Lung (tissue), 11 donors: ENCODE measurements at regions not wholly inside any gene's neighbourhood (a gene's known extent, or its start where the extent isn't known, plus 50 kb on each side); places are given as distances from the start of the nearest gene placed in this dataset.

Source experiments
- ATAC-seq: fragments of 200-7000 bp; cut with Tn5 transposase; one replicate; pipeline ENCODE4 v1.9.1; 2020; ENCODE audit warnings: moderate number of reproducible peaks; ENCODE audit not compliant: insufficient read depth, low FRiP score
- DNase-seq, 3 donors: peaks; one replicate each; pipeline ENCODE4 v3.0.0-alpha.2; 2013 to 2017
- H3K27ac ChIP-seq, 2 donors: one replicate each; pipeline ENCODE4 v1.5.1; 2013; ENCODE audit warnings: mild to moderate bottlenecking in 2 of 2, moderate library complexity in 2 of 2, control low read depth in 1 of 2, inconsistent platforms in 1 of 2, low read depth in 1 of 2, low read length in 1 of 2
- H3K27me3 ChIP-seq, 3 donors: one replicate each; pipeline ENCODE4 v1.5.1; 2013; ENCODE audit warnings: low read length in 2 of 3; ENCODE audit not compliant: control insufficient read depth in 3 of 3, insufficient read depth in 3 of 3
- H3K36me3 ChIP-seq, 4 donors: one replicate each; pipeline ENCODE4 v1.5.1; 2013; ENCODE audit warnings: low read length in 4 of 4, mild to moderate bottlenecking in 1 of 4, moderate library complexity in 1 of 4; ENCODE audit not compliant: control insufficient read depth in 4 of 4, insufficient read depth in 4 of 4
- H3K4me1 ChIP-seq, 5 donors: one replicate each; pipeline ENCODE4 v1.5.1; 2013; ENCODE audit warnings: low read length in 5 of 5, mild to moderate bottlenecking in 2 of 5, moderate library complexity in 1 of 5; ENCODE audit not compliant: control insufficient read depth in 5 of 5, insufficient read depth in 5 of 5
- H3K4me3 ChIP-seq: one replicate; pipeline ENCODE4 v1.5.1; 2013; ENCODE audit warnings: mild to moderate bottlenecking, control low read depth, moderate library complexity
- H3K9ac ChIP-seq, 2 donors: one replicate each; pipeline ENCODE4 v1.5.1; 2013; ENCODE audit warnings: low read length in 2 of 2, control low read depth in 1 of 2; ENCODE audit not compliant: insufficient read depth in 1 of 2
- H3K9me3 ChIP-seq, 4 donors: one replicate each; pipeline ENCODE4 v1.5.1; 2013; ENCODE audit warnings: low read length in 3 of 4, mild to moderate bottlenecking in 1 of 4, moderate library complexity in 1 of 4; ENCODE audit not compliant: control insufficient read depth in 4 of 4, insufficient read depth in 3 of 4
- WGBS, 2 donors: extraction: QIAGEN DNeasy Blood & Tissue Kit; methylation state at CpG; one replicate each; pipeline ENCODE4 v1.1.7; 2013; 5-methylcytosine and 5-hydroxymethylcytosine counted together
- TF ChIP-seq, protein P1 (sequence below): IDR thresholded peaks from 2 replicates; pipeline ENCODE4 v1.5.1; 2012; ENCODE audit warnings: mild to moderate bottlenecking; ENCODE audit errors: control extremely low read depth, extremely low read depth
- donor health status: control.
- donor health status: control.
- donor health status: Bipolar disorder and iron deficiency.
- donor health status: healthy.
- donor health status: DM: yes; HTN: yes; CAD: no.

- Histone ChIP-seq H3K9ac (no peak overlapping the region), H3K27me3 (no peaks in the 10 kb centered on the region), H3K4me3 (no peak overlapping the region), H3K36me3 (no peaks in the 10 kb centered on the region), H3K4me1 (peaks cover 14 to 78% (median 45%) of the 10 kb centered on the region in 5 donors), H3K27ac (no peak overlapping the region), H3K9me3 (no peaks in the 10 kb centered on the region)
- 82% methylated on average over 22 of the region's 22 CpGs for WGBS, 2 donors
- DNase-seq (peak in 1 of 3 donors; percentile 26), ATAC-seq (no peak)
- TF ChIP-seq, protein P1, sequence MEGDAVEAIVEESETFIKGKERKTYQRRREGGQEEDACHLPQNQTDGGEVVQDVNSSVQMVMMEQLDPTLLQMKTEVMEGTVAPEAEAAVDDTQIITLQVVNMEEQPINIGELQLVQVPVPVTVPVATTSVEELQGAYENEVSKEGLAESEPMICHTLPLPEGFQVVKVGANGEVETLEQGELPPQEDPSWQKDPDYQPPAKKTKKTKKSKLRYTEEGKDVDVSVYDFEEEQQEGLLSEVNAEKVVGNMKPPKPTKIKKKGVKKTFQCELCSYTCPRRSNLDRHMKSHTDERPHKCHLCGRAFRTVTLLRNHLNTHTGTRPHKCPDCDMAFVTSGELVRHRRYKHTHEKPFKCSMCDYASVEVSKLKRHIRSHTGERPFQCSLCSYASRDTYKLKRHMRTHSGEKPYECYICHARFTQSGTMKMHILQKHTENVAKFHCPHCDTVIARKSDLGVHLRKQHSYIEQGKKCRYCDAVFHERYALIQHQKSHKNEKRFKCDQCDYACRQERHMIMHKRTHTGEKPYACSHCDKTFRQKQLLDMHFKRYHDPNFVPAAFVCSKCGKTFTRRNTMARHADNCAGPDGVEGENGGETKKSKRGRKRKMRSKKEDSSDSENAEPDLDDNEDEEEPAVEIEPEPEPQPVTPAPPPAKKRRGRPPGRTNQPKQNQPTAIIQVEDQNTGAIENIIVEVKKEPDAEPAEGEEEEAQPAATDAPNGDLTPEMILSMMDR = no peak
Observed at GRCh38 chr14:76923431-76924370, 97.5 kb downstream of the LRRC74A start.

- Histone ChIP-seq H3K4me3 (no peak overlapping the region), H3K9me3 (no peaks in the 10 kb centered on the region), H3K9ac (peak overlapping the region in 1 of 2 donors; percentile 42), H3K4me1 (peaks cover 23 to 80% (median 56%) of the 10 kb centered on the region in 5 donors), H3K27me3 (no peaks in the 10 kb centered on the region), H3K36me3 (no peaks in the 10 kb centered on the region), H3K27ac (no peak overlapping the region)
- peak; percentile 86 to 96 (median 90) for DNase-seq
- TF ChIP-seq, protein P1 = no peak
- WGBS, 2 donors = 25 to 54% methylated on average over 10 to 11 of the region's 12 CpGs
- no peak for ATAC-seq
Observed at GRCh38 chr14:76922584-76922983, 96.4 kb downstream of the LRRC74A start.

GRCh38 chr14:76922092-76922491 lies 95.9 kb downstream of the LRRC74A start:
- DNase-seq (no peak), ATAC-seq (no peak)
- 94 to 95% methylated on average over 5 of the region's 5 CpGs for WGBS, 2 donors
- TF ChIP-seq, protein P1 = no peak
- Histone ChIP-seq H3K4me1 (peaks cover 24 to 82% (median 61%) of the 10 kb centered on the region in 5 donors), H3K27ac (no peak overlapping the region), H3K9me3 (no peaks in the 10 kb centered on the region), H3K4me3 (no peak overlapping the region), H3K27me3 (no peaks in the 10 kb centered on the region), H3K36me3 (no peaks in the 10 kb centered on the region), H3K9ac (peak overlapping the region in 1 of 2 donors; percentile 42)
